NCI-H748 (cell line): ENCODE measurements at regions not wholly inside any gene's neighbourhood (a gene's known extent, or its start where the extent isn't known, plus 50 kb on each side); places are given as distances from the start of the nearest gene placed in this dataset.
A peak's percentile ranks its signal among the peaks of the same experiment; 100 is the strongest.
"Not testable (repeated sequence)": the region's sequence is repeated elsewhere in the genome, so short reads cannot be mapped to it uniquely, and the experiment has no call there.

Source experiments
- DNase-seq: peaks from one replicate; lab custom pipeline; 2025; ENCODE audit not compliant: unreplicated experiment; lab: John Stamatoyannopoulos, UW

GRCh38 chrX:99421796-99422195 is 988.3 kb downstream of the PCDH19 start:
- DNase-seq: no peak

DNA sequence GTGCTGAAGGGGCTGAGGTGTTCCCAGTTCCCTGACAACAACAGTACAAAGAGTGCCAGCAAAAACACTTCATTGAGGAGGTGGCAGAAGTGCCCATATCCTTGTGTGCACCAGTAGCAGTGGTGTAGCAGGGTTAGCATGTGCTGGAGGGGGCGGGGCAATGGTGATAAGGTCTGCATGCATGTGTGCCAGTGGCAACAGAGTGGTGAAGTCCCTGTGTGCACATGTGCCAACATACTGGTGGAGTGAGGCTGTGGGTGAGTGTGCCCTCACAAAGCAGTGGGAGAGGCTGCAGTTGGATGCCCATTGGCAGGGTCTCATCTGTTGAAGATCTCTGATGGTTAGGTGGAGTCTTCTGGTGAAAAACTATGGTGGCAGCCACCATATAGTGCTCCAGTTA is 994.6 kb downstream of the PCDH19 start:
- DNase-seq: no peak

DNA sequence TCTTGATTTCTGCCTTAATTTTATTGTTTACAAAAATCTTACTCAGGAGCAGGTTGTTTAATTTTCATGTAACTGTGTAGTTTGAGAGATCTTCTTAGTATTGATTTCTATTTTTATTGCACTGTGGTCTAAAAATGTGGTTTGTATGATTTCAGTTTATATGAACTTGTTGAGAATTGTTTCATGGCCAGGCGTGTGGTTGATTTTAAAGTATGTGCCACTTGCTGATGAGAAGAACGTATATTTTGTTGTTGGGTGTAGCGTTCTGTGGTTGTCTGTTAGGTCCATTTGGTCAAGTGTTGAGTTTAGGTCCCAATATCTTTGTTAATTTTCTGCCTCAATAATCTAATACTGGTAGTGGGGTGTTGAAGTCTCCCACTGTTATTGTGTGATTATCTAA is 996.8 kb downstream of the PCDH19 start:
- DNase-seq: no peak

DNA sequence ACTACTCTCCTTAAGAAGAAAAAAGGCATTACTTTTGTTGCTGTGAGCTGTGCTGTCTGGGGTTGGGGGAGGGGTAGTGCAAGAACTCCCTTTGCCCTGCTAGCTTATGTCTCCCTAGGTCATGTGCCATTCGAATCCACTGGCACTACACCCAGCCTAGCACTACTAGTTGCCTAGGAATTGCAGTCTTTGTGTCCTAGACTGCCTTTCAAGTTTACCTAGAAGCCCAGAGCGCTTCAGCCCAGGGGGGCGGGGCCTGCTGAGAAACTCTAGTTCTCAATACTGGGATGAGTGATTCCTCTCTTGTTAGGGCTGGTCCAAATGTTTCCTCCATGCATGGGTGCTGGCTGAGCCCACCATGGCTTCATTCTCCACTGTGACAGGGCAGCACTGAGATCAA is 1011.5 kb downstream of the PCDH19 start:
- no peak for DNase-seq

DNA sequence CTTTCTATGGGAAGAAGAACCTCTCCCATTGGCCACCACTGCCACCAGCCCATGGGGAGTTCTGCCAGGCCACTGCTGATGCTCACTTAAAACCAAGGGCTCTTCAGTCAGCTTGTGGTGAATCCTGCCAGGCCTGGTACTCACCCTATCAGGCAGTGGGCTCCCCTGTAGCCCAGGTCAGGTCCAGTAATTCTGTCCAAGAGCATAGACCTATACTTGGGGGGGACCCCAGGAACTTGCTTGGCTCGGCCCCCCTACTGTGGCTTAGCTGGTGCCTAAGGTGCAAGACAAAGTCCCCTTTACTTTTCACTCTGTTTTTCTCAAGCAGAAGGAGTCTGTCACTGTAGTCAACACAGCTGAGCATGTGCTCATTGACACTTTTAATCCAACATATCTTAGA is 1012.2 kb downstream of the PCDH19 start:
- no peak for DNase-seq

- no peak for DNase-seq
These were observed 1015.6 kb downstream of the PCDH19 start for GRCh38 chrX:99394456-99394855.

- no peak for DNase-seq
These were observed 1025.3 kb downstream of the PCDH19 start for GRCh38 chrX:99384594-99385374.

DNA sequence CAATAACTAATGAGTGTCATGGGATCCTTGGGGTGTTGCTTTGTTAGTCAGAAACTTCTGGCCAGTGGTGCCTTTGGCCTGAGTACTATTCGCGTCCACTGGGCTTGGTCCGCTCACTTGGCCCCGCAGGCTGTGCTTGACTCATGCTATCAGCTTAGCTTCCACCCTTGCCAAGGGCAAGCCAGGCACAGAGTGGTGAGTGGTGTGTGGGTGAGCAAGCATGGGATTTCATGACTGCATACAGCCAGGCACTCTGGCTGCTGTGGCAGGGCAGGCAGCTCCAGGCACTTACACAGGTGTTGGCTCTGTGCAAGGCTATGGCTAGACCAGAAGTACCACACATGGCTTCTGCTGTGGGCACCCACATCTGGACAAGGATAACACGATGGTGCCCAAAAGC is 1026.3 kb downstream of the PCDH19 start:
- DNase-seq: no peak

DNA sequence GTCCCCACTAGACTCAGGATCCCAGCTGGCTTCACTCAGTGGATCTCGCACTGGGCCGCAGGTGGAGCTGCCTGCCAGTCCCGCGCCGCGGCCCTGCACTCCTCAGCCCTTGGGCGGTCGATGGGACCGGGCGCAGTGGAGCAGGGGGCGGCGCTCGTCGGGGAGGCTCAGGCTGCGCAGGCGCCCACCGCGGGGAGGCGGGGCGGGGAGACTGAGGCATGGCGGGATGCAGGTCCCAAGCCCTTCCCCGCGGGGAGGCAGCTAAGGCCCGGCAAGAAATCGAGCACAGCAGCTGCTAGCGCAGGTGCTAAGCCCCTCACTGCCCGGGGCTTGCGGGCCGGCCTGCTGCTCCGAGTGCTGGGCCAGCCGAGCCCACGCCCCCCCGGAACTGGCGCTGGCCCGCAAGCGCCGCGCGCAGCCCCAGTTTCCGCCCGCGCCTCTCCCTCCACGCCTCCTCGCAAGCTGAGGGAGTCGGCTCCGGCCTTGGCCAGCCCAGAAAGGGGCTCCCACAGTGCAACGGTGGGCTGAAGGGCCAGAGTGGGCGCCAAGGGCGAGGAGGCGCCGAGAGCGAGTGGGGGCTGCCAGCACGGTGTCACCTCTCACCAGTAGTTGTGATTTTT is 1038.0 kb downstream of the PCDH19 start:
- no peak for DNase-seq

DNA sequence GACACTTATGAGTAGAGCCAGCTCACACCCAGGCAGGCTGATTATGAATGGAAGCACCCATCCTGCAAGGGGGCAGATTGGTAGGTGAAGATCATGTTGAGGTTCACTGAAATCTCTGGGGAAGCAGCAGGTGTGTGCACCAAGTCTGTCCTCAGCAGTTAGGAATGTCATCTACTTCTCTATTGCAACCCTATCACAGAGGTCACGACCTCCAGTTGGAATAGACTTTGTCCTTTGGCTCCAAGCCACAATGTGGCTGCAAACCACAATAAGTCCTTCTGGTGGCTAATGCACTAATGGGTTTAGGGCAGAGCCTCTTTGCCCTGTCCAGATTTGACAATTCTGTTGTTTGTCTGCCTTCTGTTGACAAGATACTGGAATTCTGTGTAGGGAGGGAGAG is 1056.7 kb downstream of the PCDH19 start:
- no peak for DNase-seq

- DNase-seq: no peak
These were observed 1061.8 kb downstream of the PCDH19 start for GRCh38 chrX:99348256-99348655.

GRCh38 chrX:99308302-99308701 is 1101.8 kb downstream of the PCDH19 start:
- no peak for DNase-seq

DNA sequence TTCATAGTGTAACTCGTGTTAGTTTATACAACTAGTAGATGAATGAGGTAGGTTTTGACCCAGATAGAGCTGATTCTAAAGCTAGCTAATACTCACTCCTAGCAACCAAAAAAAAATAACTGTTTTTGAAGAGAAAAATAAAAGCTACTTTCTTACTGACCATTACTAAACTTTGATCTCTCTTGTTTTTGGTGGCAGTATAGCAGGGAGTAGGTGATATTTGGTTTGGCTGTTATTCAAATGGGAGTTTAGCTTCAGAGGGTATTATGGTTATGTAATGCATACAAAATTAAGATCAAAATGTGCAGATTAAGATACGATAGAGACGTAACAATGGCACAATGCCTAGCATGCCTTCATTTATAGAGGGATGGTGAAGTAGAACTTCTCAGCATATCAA is 1104.5 kb downstream of the PCDH19 start:
- no peak for DNase-seq

DNA sequence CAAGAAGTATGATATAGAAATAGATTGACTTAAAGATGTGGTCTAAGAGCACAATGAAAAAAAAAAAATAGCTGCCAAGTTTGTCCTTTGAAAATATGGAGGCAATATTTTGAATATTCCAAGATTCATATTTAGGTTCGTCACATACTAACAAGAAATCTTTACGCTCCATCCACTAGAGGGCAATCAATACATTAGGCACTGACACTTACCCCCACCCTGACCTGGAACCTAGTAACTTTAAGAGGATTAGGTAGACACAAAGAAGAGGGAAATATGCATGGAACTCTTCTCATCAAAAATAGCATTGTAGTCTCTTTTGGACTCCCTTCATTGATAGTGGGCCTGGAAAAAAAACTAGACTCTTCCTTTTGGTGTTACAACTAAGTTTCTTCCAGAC is 1108.1 kb downstream of the PCDH19 start:
- DNase-seq: peak; percentile 53

DNA sequence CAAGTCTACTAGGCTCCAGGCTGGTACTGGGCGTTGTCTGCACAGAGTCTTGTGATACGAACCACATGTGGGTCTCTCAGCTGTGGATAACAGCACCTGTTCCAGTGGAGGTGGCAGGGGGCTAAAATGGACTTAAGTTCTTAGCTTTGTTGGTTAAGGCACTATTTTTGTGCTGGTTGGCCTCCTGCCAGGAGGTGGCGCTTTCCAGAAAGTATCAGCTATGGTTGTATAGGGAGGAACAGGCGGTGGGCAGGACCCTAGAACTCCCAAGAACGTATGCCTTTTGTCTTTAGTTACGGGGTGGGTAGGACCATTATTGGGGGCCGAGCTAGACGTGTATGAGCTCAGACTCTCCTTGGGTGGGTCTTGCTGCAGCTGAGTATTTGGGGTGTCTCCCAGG is 1138.4 kb downstream of the PCDH19 start:
- DNase-seq: no peak

DNA sequence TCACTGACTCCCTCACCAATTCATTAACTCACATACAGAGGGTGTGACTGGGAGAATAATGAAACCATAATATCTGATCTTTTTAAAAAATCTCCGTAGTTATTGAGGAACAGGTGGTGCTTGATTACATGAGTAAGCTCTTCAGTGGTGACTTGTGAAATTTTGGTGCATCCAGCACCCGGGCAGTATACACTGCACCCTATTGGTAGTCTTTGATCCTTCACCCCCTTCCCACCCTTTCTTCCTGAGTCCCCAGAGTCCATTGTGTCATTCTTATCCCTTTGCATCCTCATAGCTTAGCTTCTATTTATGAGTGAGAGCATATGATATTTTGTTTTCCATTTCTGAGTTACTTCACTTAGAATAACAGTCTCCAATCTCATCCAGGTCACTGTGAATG is 1143.8 kb downstream of the PCDH19 start:
- DNase-seq: peak; percentile 0

- DNase-seq: no peak
These were observed 1161.9 kb downstream of the PCDH19 start for GRCh38 chrX:99248180-99248579.

- no peak for DNase-seq
These were observed 1168.1 kb downstream of the PCDH19 start for GRCh38 chrX:99242001-99242400.

DNA sequence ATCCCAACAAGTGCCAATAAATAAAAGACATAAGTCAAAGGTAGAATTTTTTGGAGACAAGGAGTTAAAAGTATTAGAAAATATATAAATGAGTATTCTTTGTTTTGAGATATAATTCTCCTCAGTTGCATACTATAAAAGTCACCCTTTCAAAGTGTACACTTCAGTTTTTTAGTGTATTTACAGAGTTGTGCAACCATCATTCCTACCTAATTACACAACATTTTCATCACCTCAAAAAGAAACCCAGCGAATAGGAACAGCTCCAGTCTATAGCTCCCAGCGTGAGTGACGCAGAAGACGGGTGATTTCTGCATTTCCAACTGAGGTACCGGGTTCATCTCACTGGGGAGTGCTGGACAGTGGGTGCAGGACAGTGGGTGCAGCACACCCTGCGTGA is 1175.7 kb downstream of the PCDH19 start:
- DNase-seq: not testable (repeated sequence)

DNA sequence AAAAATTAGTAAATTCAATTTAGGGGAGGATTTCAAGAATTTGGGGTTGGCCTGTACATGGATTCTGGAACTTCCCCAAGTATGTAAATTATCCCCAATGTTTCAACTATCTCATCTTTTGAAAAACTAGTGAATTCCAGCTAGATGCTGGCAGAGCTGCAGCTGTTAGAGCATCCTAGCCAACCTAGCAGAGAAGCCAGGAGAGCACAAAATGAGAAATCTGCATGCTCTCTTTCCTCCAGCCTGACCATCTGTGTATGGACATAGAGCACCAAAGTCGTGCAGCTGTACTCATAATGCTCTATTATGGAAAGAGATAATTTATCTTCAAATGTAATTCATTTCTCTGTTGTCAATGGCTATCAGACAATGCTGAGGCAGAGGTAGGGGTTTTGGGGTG is 1217.7 kb downstream of the PCDH19 start:
- no peak for DNase-seq

DNA sequence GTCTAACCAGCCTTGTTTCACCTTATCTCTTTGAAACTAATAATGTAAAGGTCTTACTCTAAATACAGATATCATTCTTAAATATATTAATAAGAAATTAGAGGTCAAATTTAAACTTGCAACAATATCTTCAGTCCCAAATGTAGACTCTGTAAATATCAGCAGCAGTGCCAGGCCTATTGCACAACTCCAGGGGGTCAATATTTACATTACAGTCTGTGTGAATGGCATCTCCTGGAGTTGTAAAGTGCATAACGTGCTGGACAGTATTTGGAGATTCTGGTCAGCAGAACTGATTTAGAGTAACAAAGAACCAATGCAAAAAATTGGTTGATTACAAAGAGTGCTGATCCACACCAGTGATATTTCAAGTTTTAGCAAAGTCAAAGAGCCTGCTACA is 1225.9 kb downstream of the PCDH19 start:
- DNase-seq: no peak

DNA sequence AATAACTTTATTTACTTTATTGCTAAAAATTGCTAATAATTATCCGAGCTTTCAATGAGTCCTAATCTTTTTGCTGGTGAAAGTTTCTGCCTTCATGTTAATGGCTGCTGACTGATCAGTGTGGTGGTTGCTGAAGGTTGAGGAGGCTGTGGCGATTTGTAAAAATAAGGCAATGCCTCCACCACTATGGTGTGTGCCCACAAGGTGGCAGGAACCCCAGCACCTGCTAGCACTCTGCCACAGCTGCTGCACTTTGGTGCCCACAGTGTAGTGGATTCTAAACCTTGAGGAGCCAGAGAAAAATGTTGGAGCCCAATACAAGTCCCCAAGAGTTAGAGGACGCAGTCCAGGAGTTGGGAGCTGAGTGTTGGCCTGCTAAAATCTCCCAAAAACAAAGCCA is 1237.1 kb downstream of the PCDH19 start:
- DNase-seq: no peak

GRCh38 chrX:99142745-99143144 is 1267.3 kb downstream of the PCDH19 start:
- no peak for DNase-seq
